H1 (cell line): ENCODE measurements at regions not wholly inside any gene's neighbourhood (a gene's known extent, or its start where the extent isn't known, plus 50 kb on each side); places are given as distances from the start of the nearest gene placed in this dataset.

Experiments used
- ASH2L ChIP-seq: fragments of 200-600, 300-600 bp; sonication (generic); IDR thresholded peaks from one replicate; pipeline ENCODE4 v1.7.1; 2017; ENCODE audit warnings: low read length
- E2F6 ChIP-seq: IDR thresholded peaks from 2 replicates; pipeline ENCODE4 v1.6.1; 2012; ENCODE audit warnings: inconsistent platforms
- GTF2F1 ChIP-seq: IDR thresholded peaks from 2 replicates; pipeline ENCODE4 v1.6.1; 2012; ENCODE audit warnings: low read depth, low read length, improper control_type of control experiment, borderline replicate concordance
- JUND ChIP-seq: IDR thresholded peaks from 2 replicates; pipeline ENCODE4 v1.6.1; 2011; ENCODE audit warnings: mild to moderate bottlenecking, improper control_type of control experiment, low read length
- RAD21 ChIP-seq, 2 experiments: IDR thresholded peaks in 1 of 2; conservative IDR thresholded peaks in 1 of 2; 2 replicates each; pipeline ENCODE4 v1.6.1; 2011; ENCODE audit warnings: low read depth in 2 of 2, low read length in 2 of 2, improper control_type of control experiment in 1 of 2, inconsistent platforms in 1 of 2, mild to moderate bottlenecking in 1 of 2, moderate library complexity in 1 of 2
- SAP30 ChIP-seq: fragments of 300-600 bp; sonication (generic); IDR thresholded peaks from 2 replicates; pipeline ENCODE4 v1.7.1; 2012; ENCODE audit warnings: low read length, moderate library complexity, mild to moderate bottlenecking, inconsistent platforms; ENCODE audit not compliant: insufficient read depth, insufficient replicate concordance
- SP2 ChIP-seq: IDR thresholded peaks from 2 replicates; pipeline ENCODE4 v1.6.1; 2012; ENCODE audit warnings: mild to moderate bottlenecking, low read length, inconsistent platforms
- TF ChIP-seq, protein P1 (sequence below): fragments of 300-600 bp; sonication (generic); IDR thresholded peaks from 2 replicates; pipeline ENCODE4 v1.7.1; 2012; ENCODE audit warnings: low read length, moderate library complexity, mild to moderate bottlenecking, inconsistent platforms; ENCODE audit not compliant: insufficient replicate concordance

DNA sequence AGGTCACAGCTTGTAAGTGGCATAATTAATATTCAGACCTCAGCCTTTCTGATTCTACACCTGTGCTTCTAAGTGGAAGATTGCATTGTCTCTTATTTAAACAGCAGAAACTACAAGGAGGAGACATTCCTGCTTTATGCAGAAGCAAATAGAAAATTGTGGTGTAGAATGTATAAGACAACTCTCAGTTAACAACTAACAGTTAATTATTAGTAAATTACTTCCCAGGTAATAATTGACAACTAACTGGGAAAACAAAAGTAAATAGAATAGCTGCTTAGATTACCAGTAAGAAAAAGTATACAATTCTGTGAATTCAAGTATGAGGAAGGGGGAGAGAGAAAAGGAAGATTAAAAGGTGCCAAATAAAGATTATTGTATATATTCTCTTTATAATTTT, 1210.5 kb upstream of the GYPC start (continued):
- TF ChIP-seq, protein P1, sequence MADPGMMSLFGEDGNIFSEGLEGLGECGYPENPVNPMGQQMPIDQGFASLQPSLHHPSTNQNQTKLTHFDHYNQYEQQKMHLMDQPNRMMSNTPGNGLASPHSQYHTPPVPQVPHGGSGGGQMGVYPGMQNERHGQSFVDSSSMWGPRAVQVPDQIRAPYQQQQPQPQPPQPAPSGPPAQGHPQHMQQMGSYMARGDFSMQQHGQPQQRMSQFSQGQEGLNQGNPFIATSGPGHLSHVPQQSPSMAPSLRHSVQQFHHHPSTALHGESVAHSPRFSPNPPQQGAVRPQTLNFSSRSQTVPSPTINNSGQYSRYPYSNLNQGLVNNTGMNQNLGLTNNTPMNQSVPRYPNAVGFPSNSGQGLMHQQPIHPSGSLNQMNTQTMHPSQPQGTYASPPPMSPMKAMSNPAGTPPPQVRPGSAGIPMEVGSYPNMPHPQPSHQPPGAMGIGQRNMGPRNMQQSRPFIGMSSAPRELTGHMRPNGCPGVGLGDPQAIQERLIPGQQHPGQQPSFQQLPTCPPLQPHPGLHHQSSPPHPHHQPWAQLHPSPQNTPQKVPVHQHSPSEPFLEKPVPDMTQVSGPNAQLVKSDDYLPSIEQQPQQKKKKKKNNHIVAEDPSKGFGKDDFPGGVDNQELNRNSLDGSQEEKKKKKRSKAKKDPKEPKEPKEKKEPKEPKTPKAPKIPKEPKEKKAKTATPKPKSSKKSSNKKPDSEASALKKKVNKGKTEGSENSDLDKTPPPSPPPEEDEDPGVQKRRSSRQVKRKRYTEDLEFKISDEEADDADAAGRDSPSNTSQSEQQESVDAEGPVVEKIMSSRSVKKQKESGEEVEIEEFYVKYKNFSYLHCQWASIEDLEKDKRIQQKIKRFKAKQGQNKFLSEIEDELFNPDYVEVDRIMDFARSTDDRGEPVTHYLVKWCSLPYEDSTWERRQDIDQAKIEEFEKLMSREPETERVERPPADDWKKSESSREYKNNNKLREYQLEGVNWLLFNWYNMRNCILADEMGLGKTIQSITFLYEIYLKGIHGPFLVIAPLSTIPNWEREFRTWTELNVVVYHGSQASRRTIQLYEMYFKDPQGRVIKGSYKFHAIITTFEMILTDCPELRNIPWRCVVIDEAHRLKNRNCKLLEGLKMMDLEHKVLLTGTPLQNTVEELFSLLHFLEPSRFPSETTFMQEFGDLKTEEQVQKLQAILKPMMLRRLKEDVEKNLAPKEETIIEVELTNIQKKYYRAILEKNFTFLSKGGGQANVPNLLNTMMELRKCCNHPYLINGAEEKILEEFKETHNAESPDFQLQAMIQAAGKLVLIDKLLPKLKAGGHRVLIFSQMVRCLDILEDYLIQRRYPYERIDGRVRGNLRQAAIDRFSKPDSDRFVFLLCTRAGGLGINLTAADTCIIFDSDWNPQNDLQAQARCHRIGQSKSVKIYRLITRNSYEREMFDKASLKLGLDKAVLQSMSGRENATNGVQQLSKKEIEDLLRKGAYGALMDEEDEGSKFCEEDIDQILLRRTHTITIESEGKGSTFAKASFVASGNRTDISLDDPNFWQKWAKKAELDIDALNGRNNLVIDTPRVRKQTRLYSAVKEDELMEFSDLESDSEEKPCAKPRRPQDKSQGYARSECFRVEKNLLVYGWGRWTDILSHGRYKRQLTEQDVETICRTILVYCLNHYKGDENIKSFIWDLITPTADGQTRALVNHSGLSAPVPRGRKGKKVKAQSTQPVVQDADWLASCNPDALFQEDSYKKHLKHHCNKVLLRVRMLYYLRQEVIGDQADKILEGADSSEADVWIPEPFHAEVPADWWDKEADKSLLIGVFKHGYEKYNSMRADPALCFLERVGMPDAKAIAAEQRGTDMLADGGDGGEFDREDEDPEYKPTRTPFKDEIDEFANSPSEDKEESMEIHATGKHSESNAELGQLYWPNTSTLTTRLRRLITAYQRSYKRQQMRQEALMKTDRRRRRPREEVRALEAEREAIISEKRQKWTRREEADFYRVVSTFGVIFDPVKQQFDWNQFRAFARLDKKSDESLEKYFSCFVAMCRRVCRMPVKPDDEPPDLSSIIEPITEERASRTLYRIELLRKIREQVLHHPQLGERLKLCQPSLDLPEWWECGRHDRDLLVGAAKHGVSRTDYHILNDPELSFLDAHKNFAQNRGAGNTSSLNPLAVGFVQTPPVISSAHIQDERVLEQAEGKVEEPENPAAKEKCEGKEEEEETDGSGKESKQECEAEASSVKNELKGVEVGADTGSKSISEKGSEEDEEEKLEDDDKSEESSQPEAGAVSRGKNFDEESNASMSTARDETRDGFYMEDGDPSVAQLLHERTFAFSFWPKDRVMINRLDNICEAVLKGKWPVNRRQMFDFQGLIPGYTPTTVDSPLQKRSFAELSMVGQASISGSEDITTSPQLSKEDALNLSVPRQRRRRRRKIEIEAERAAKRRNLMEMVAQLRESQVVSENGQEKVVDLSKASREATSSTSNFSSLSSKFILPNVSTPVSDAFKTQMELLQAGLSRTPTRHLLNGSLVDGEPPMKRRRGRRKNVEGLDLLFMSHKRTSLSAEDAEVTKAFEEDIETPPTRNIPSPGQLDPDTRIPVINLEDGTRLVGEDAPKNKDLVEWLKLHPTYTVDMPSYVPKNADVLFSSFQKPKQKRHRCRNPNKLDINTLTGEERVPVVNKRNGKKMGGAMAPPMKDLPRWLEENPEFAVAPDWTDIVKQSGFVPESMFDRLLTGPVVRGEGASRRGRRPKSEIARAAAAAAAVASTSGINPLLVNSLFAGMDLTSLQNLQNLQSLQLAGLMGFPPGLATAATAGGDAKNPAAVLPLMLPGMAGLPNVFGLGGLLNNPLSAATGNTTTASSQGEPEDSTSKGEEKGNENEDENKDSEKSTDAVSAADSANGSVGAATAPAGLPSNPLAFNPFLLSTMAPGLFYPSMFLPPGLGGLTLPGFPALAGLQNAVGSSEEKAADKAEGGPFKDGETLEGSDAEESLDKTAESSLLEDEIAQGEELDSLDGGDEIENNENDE: no peak
- TF ChIP-seq GTF2F1 (no peak), ASH2L (no peak), RAD21 (IDR thresholded peaks at IDR 0.05 in 1 of 2, conservative IDR thresholded peaks at IDR 0.05 in 1 of 2; ENCODE audit: low read depth in 2 of 2, low read length in 2 of 2) (no peak), JUND (no peak), E2F6 (no peak), SAP30 (no peak), SP2 (no peak)
